ENCODE measurements at regions not wholly inside any gene's neighbourhood (a gene's known extent, or its start where the extent isn't known, plus 50 kb on each side); places are given as distances from the start of the nearest gene placed in this dataset.

DNA sequence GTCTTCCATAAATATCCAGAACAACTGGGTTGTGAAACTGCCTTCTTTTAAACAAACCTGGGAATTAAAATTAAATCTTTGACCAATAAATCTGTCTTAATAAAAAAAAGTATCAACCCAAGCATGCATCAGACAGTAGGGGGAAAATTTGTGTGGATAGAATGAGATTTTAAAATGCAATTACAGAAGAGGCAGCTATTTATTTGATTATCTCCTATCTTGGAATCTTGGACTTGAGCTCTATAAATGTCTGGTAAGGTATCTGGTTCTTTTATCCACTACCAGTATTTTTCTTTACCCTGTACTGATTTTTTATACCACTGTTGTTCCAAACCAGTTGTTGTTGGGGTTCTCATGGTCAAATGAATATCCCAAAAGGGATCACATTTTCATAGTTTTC lies 157.6 kb upstream of the VEPH1 start:
- TF ChIP-seq POLR2A (IDR thresholded peaks at IDR 0.05; ENCODE audit: extremely low read depth, insufficient read length) (no peak), MYC (IDR thresholded peaks at IDR 0.05; ENCODE audit: low read depth, low read length) (no peak)
- TF ChIP-seq, protein P1, sequence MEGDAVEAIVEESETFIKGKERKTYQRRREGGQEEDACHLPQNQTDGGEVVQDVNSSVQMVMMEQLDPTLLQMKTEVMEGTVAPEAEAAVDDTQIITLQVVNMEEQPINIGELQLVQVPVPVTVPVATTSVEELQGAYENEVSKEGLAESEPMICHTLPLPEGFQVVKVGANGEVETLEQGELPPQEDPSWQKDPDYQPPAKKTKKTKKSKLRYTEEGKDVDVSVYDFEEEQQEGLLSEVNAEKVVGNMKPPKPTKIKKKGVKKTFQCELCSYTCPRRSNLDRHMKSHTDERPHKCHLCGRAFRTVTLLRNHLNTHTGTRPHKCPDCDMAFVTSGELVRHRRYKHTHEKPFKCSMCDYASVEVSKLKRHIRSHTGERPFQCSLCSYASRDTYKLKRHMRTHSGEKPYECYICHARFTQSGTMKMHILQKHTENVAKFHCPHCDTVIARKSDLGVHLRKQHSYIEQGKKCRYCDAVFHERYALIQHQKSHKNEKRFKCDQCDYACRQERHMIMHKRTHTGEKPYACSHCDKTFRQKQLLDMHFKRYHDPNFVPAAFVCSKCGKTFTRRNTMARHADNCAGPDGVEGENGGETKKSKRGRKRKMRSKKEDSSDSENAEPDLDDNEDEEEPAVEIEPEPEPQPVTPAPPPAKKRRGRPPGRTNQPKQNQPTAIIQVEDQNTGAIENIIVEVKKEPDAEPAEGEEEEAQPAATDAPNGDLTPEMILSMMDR (IDR thresholded peaks at IDR 0.05; ENCODE audit: low read depth, low read length) = no peak
